Peyer's patch (tissue), 4 donors: ENCODE measurements at regions not wholly inside any gene's neighbourhood (a gene's known extent, or its start where the extent isn't known, plus 50 kb on each side); places are given as distances from the start of the nearest gene placed in this dataset.

Source experiments
- DNase-seq, 3 donors: peaks; one replicate each; pipeline ENCODE4 v3.0.0-alpha.2; 2017 to 2019
- H3K27ac ChIP-seq, 4 donors: fragments of 200-600 bp; sonication (generic); one replicate each; pipeline ENCODE4 v1.5.1; 2016 to 2019
- H3K27me3 ChIP-seq, 2 donors: fragments of 200-600 bp; sonication (generic); one replicate each; pipeline ENCODE4 v1.5.1; 2019
- H3K36me3 ChIP-seq, 3 donors: fragments of 200-600 bp; sonication (generic); one replicate each; pipeline ENCODE4 v1.5.1; 2016 to 2019
- H3K4me1 ChIP-seq, 4 donors: fragments of 200-600 bp; sonication (generic); one replicate each; pipeline ENCODE4 v1.5.1; 2016 to 2019
- H3K4me3 ChIP-seq, 4 donors: fragments of 200-600 bp; sonication (generic); 1 replicate in 3 of 4; 2 replicates in 1 of 4; pipeline ENCODE4 v1.5.1; 2016 to 2019; ENCODE audit warnings: mild to moderate bottlenecking in 1 of 4
- H3K9me3 ChIP-seq, 4 donors: fragments of 200-600 bp; sonication (generic); one replicate each; pipeline ENCODE4 v1.5.1; 2016 to 2019; ENCODE audit warnings: mild to moderate bottlenecking in 1 of 4
- POLR2A ChIP-seq, 2 donors: fragments of 450-650 bp; IDR thresholded peaks; one replicate each; pipeline ENCODE4 v1.5.1; 2017; ENCODE audit warnings: antibody characterized with exemption in 2 of 2, mild to moderate bottlenecking in 2 of 2, moderate library complexity in 2 of 2
- TF ChIP-seq, protein P1 (sequence below), 6 experiments: fragments of 450-650 bp in 4 of 6; fragments of 200-600 bp in 2 of 6; sonication (generic) in 1 of 6; IDR thresholded peaks; one replicate each; pipeline ENCODE4 v1.5.1; 2017 to 2019; ENCODE audit warnings: antibody characterized with exemption in 6 of 6, mild to moderate bottlenecking in 3 of 6, moderate library complexity in 1 of 6

DNA sequence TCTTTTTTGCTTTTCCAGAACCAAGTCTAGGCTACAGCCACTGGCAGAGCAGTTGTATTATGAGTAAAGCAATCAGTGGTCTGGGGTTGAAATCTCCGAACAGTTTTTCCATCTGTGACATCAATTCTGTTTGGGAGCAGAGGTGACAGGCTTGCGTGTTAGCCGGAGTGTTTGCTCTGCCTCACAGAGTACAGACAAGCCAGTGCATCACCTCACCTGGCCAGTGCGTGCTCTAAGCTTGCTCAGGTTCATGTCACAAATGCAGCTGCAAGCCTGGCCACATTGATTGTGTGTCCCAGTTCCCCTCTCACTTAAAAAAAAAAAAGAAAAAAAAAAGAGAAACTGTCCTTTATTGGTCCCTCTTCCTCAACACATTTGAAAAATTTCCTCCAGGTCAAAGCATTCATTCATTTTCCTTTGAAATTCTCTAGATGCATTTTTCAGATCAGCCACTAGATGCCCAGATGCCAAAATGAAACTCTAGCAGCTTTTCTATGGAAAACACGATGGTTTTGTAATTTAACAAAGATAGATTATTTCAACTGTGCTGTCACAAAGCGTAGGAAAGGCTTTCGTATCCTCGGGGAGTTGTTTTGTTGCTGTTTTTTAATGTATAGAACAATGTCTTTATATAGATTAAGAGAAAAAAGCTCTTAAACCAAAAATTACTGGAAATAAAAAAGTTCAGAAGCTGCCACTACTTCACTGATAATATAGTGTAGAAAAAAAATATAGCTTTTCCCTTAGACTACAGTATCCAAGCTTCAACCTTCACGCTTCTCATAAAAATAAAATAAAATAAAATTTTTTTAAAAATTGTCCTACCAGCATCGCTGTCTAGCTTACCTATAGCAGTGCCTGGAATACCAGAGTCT, 585.5 kb downstream of the TLE1 start:
- no peak for TF ChIP-seq POLR2A (IDR thresholded peaks at IDR 0.05)
- TF ChIP-seq, protein P1, sequence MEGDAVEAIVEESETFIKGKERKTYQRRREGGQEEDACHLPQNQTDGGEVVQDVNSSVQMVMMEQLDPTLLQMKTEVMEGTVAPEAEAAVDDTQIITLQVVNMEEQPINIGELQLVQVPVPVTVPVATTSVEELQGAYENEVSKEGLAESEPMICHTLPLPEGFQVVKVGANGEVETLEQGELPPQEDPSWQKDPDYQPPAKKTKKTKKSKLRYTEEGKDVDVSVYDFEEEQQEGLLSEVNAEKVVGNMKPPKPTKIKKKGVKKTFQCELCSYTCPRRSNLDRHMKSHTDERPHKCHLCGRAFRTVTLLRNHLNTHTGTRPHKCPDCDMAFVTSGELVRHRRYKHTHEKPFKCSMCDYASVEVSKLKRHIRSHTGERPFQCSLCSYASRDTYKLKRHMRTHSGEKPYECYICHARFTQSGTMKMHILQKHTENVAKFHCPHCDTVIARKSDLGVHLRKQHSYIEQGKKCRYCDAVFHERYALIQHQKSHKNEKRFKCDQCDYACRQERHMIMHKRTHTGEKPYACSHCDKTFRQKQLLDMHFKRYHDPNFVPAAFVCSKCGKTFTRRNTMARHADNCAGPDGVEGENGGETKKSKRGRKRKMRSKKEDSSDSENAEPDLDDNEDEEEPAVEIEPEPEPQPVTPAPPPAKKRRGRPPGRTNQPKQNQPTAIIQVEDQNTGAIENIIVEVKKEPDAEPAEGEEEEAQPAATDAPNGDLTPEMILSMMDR (IDR thresholded peaks at IDR 0.05): no peak
- no peak overlapping the region for H3K4me3 ChIP-seq

DNA sequence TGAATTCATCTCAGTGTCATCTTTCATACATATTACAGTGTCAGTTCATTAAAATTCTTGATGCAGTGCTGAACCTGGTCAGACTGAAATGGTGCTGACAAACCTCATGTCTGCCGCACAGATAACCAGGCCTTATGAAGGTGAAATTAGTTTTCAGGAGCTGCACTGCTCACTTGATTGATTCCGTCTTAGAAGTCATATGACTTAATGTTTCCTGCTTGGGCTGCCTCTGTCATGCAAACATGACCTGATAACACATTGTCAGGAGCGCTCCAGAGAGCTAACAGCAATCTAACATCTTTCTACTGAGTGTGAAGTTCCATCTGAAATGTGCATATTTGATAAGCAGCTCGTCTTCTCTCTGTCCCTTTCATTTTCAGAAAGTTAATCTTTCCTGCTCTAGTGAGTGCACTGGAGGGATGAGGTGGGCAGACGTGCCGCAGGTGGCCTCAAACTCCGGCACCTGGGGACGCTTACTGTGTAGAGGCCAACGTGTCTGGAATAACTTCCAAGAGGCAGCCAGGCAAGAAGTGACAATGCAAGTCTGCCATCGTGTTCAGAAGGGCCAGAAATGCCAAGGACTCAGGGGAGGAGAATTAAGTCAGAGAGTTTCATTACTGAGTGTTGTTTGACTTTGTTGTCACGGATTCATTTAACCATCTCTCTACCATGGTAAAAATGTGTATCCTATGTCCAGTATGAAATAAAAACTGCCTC, 592.1 kb downstream of the TLE1 start:
- no peak for DNase-seq
- no peak overlapping the region for H3K27ac ChIP-seq
- TF ChIP-seq POLR2A (IDR thresholded peaks at IDR 0.05): no peak
- TF ChIP-seq, protein P1 (IDR thresholded peaks at IDR 0.05): no peak
- H3K9me3 ChIP-seq: no peaks in the 10 kb centered on the region
- H3K4me3 ChIP-seq: no peak overlapping the region
- H3K36me3 ChIP-seq: no peaks in the 10 kb centered on the region
- no peaks in the 10 kb centered on the region for H3K4me1 ChIP-seq
- H3K27me3 ChIP-seq: no peaks in the 10 kb centered on the region

More for the DNA sequence above, 585.5 kb downstream of the TLE1 start:
- no peak for DNase-seq
- Histone ChIP-seq H3K36me3 (no peaks in the 10 kb centered on the region), H3K9me3 (no peaks in the 10 kb centered on the region), H3K27ac (no peak overlapping the region), H3K4me1 (no peaks in the 10 kb centered on the region), H3K27me3 (no peaks in the 10 kb centered on the region)

DNA sequence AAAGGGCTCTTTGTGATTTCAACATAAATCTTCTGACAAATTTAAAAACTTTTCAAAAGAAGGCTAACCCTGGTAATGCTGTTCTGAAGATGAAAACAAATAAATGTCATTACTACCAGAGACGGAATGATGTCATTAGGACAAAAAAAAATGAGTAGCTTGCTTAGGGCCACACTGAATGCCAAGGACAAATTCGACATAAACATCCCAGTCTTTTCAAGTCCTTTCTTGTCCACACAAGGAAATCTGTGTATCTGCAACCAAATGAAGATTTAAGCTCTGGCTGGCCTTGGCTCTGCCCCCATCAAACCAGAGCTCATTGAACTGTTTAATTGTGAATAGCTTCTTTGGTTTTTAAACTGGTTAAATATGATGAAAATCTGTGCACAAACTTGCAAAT, 592.7 kb downstream of the TLE1 start:
- Histone ChIP-seq H3K4me1 (no peaks in the 10 kb centered on the region), H3K27me3 (no peaks in the 10 kb centered on the region), H3K27ac (no peak overlapping the region), H3K4me3 (no peak overlapping the region), H3K9me3 (no peaks in the 10 kb centered on the region), H3K36me3 (no peaks in the 10 kb centered on the region)
- TF ChIP-seq, protein P1 (IDR thresholded peaks at IDR 0.05): no peak
- no peak for TF ChIP-seq POLR2A (IDR thresholded peaks at IDR 0.05)
- no peak for DNase-seq

DNA sequence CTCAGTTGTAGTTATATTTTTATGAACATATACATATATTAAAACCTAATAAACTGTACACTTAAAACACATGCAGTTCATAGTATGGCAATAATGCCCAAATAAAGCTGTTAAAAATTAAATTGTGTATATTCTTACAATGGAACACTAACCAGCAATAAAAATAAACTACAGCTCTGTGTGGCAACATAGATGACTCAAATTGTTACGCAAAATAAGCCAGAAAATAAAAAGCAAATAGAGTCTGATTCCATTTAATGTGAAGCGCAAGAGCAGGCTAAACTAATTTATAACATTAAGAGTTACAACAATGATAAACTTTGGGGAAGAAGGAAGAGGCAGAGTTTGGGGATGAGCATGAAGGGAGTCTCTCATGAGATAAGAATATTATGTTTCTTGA, 597.3 kb downstream of the TLE1 start:
- H3K27ac ChIP-seq: no peak overlapping the region
- H3K27me3 ChIP-seq: no peaks in the 10 kb centered on the region
- no peaks in the 10 kb centered on the region for H3K4me1 ChIP-seq
- H3K4me3 ChIP-seq: no peak overlapping the region
- DNase-seq: no peak
- TF ChIP-seq, protein P1 (IDR thresholded peaks at IDR 0.05): no peak
- TF ChIP-seq POLR2A (IDR thresholded peaks at IDR 0.05): no peak
- H3K36me3 ChIP-seq: no peaks in the 10 kb centered on the region
- H3K9me3 ChIP-seq: no peaks in the 10 kb centered on the region

DNA sequence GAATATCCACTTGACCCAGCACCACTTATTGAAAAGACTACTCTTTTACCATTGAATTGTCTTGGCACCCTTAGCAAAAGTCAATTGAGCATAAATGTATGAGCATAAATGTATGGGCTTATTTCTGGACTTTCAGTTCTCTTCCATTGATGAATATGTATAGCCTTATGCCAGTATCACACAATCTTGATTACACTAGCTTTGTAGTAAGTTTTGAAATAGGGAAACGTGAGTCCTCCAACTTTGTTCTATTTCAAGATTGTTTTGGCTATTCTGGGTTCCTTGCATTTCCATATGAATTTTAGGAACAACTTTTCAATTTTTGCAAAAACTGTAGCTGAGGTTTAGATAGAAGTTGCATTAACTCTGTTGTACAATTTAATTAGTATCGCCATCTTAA, 601.0 kb downstream of the TLE1 start:
- Histone ChIP-seq H3K4me3 (no peak overlapping the region), H3K27me3 (no peaks in the 10 kb centered on the region), H3K4me1 (no peaks in the 10 kb centered on the region), H3K9me3 (no peaks in the 10 kb centered on the region), H3K27ac (no peak overlapping the region), H3K36me3 (no peaks in the 10 kb centered on the region)
- DNase-seq: no peak
- TF ChIP-seq, protein P1 (IDR thresholded peaks at IDR 0.05): no peak
